HL-60 (cell line): ENCODE measurements at regions not wholly inside any gene's neighbourhood (a gene's known extent, or its start where the extent isn't known, plus 50 kb on each side); places are given as distances from the start of the nearest gene placed in this dataset.

Experiments used
- DNase-seq, 2 experiments: peaks; one replicate each; pipeline ENCODE4 v3.0.0-alpha.2; 2010 to 2020; ENCODE audit warnings: low read depth in 1 of 2, low spot score in 1 of 2
- H3K27ac ChIP-seq: fragments of 250-450 bp; sonication (Bioruptor Pico); replicated peaks from 2 replicates; pipeline ENCODE4 v1.5.1; 2020; ENCODE audit warnings: mild to moderate bottlenecking, moderate library complexity
- H3K27me3 ChIP-seq: fragments of 250-450 bp; sonication (Bioruptor Pico); 2 replicates; pipeline ENCODE4 v1.5.1; 2021; ENCODE audit warnings: mild to moderate bottlenecking, moderate library complexity; ENCODE audit not compliant: insufficient read depth, poor library complexity, severe bottlenecking
- H3K4me3 ChIP-seq: replicated peaks from 2 replicates; pipeline ENCODE4 v1.5.1; 2011; ENCODE audit warnings: mild to moderate bottlenecking, control low read depth, low read length; ENCODE audit not compliant: insufficient read depth
- GABPA ChIP-seq: IDR thresholded peaks from 2 replicates; pipeline ENCODE4 v1.6.1; 2012; ENCODE audit warnings: low read depth
- POLR2AphosphoS5 ChIP-seq: IDR thresholded peaks from 2 replicates; pipeline ENCODE4 v1.6.1; 2012; ENCODE audit warnings: low read depth
- SPI1 ChIP-seq: IDR thresholded peaks from 2 replicates; pipeline ENCODE4 v1.6.1; 2012; ENCODE audit warnings: low read depth, mild to moderate bottlenecking, borderline replicate concordance
- TF ChIP-seq, protein P1 (sequence below): IDR thresholded peaks from 2 replicates; pipeline ENCODE4 v1.6.1; 2012; ENCODE audit warnings: low read depth; ENCODE audit not compliant: insufficient replicate concordance
- TF ChIP-seq, protein P2 (sequence below): IDR thresholded peaks from one replicate; pipeline ENCODE4 v1.5.1; 2011; ENCODE audit warnings: low read length, control low read depth, inconsistent platforms; ENCODE audit not compliant: insufficient read depth

DNA sequence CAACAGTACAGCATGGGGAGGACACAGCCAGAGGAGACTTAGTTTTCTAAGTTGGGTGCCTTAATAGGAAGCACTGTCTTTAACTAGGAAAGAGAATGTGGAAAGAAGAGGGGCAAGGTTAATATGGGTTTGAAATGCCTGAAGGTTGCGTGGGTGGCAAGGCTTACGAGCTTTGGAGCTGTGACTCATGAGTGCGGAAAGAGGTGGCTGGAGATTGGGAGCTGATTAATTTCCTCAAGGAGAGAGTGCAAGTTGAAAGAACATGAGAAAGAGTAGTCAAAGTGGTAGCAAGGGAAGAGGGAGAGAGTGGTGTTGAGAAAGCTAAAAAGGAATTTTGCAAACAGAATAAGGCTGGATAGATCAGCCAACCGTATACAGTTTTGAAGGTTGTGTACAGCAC lies 157.5 kb upstream of the ADRA1D start:
- H3K27ac ChIP-seq: no peak overlapping the region
- no peak overlapping the region for H3K4me3 ChIP-seq
- peaks cover 8% of the 10 kb centered on the region for H3K27me3 ChIP-seq
- no peak for DNase-seq
- TF ChIP-seq, protein P1, sequence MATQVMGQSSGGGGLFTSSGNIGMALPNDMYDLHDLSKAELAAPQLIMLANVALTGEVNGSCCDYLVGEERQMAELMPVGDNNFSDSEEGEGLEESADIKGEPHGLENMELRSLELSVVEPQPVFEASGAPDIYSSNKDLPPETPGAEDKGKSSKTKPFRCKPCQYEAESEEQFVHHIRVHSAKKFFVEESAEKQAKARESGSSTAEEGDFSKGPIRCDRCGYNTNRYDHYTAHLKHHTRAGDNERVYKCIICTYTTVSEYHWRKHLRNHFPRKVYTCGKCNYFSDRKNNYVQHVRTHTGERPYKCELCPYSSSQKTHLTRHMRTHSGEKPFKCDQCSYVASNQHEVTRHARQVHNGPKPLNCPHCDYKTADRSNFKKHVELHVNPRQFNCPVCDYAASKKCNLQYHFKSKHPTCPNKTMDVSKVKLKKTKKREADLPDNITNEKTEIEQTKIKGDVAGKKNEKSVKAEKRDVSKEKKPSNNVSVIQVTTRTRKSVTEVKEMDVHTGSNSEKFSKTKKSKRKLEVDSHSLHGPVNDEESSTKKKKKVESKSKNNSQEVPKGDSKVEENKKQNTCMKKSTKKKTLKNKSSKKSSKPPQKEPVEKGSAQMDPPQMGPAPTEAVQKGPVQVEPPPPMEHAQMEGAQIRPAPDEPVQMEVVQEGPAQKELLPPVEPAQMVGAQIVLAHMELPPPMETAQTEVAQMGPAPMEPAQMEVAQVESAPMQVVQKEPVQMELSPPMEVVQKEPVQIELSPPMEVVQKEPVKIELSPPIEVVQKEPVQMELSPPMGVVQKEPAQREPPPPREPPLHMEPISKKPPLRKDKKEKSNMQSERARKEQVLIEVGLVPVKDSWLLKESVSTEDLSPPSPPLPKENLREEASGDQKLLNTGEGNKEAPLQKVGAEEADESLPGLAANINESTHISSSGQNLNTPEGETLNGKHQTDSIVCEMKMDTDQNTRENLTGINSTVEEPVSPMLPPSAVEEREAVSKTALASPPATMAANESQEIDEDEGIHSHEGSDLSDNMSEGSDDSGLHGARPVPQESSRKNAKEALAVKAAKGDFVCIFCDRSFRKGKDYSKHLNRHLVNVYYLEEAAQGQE: no peak
- TF ChIP-seq SPI1 (no peak), GABPA (no peak), POLR2AphosphoS5 (no peak)
- TF ChIP-seq, protein P2, sequence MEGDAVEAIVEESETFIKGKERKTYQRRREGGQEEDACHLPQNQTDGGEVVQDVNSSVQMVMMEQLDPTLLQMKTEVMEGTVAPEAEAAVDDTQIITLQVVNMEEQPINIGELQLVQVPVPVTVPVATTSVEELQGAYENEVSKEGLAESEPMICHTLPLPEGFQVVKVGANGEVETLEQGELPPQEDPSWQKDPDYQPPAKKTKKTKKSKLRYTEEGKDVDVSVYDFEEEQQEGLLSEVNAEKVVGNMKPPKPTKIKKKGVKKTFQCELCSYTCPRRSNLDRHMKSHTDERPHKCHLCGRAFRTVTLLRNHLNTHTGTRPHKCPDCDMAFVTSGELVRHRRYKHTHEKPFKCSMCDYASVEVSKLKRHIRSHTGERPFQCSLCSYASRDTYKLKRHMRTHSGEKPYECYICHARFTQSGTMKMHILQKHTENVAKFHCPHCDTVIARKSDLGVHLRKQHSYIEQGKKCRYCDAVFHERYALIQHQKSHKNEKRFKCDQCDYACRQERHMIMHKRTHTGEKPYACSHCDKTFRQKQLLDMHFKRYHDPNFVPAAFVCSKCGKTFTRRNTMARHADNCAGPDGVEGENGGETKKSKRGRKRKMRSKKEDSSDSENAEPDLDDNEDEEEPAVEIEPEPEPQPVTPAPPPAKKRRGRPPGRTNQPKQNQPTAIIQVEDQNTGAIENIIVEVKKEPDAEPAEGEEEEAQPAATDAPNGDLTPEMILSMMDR: no peak

DNA sequence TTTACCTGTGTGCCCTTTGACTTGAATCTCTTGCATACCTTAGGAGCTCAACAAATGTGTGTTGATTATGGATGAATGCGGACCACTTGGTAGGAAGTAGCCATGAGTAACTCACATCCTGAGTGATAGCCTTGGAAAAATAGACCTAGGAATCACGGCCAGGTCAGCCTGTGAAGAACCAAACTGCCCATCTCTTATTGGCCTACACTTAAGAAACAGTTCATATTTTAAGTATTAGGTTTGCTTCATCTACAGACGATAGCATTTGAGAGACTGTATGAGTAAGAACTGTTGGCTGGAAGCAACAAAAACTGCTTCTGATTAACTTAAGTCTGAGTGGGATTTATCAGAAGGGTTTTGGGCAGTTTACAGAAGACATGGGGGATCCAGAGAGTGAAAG lies 152.5 kb upstream of the ADRA1D start:
- Histone ChIP-seq H3K27me3 (peaks cover 10% of the 10 kb centered on the region), H3K4me3 (no peak overlapping the region), H3K27ac (no peak overlapping the region)
- TF ChIP-seq SPI1 (no peak), GABPA (no peak), POLR2AphosphoS5 (no peak)
- TF ChIP-seq, protein P1: no peak
- TF ChIP-seq, protein P2: no peak
- DNase-seq: no peak

DNA sequence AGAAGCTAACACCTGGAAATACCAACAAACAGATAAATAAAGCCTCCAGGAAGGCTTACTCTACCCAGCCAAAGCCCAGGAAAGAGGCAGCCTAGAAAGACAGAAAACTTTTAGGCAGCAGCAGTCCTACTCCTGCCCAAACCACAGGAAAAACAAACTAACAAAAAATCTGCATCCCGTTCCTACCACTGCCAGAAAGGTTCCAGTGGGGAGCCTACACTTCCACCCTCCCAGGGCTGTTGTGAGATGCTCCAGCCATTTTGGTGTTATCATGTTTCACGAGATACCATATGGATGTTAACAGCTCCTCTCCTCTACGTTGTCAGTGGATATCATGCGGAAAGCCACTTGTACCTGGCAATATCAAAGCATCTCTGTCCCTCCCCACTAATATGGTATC lies 135.9 kb upstream of the ADRA1D start:
- H3K27ac ChIP-seq: no peak overlapping the region
- no peak for DNase-seq
- H3K4me3 ChIP-seq: no peak overlapping the region
- H3K27me3 ChIP-seq: peaks cover 5% of the 10 kb centered on the region
- TF ChIP-seq GABPA: no peak
- no peak for TF ChIP-seq SPI1
- TF ChIP-seq, protein P1: no peak
- TF ChIP-seq, protein P2: no peak
- no peak for TF ChIP-seq POLR2AphosphoS5
